ENCODE measurements at regions not wholly inside any gene's neighbourhood (a gene's known extent, or its start where the extent isn't known, plus 50 kb on each side); places are given as distances from the start of the nearest gene placed in this dataset.

- TF ChIP-seq CTCF (IDR thresholded peaks at IDR 0.05) (no peak), EZH2phosphoT487 (IDR thresholded peaks at IDR 0.05) (no peak)
Measured at GRCh38 chr7:50181081-50181480, 88.0 kb upstream of the ZPBP start.
